ENCODE measurements at regions not wholly inside any gene's neighbourhood (a gene's known extent, or its start where the extent isn't known, plus 50 kb on each side); places are given as distances from the start of the nearest gene placed in this dataset.

DNA sequence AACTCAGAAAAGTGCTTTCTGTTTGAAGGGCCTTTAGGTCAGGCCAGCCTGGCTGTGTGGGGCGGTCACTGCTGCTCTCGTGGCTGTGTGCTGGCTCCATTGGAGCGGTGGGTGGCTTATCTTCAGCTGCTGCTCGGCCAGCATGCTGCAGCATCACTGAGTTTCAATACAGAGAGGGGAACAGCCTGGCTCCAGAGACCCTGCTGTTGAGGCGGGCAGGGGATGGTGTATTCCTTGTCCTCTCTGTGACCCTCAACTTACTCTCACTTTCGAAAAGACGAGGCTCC is 248.5 kb upstream of the ONECUT1 start:
- in situ Hi-C loops (cut with MboI; ENCODE audit: low sequenced_read_pairs, unreplicated experiment), result no loop called here
- TF ChIP-seq, protein P1, sequence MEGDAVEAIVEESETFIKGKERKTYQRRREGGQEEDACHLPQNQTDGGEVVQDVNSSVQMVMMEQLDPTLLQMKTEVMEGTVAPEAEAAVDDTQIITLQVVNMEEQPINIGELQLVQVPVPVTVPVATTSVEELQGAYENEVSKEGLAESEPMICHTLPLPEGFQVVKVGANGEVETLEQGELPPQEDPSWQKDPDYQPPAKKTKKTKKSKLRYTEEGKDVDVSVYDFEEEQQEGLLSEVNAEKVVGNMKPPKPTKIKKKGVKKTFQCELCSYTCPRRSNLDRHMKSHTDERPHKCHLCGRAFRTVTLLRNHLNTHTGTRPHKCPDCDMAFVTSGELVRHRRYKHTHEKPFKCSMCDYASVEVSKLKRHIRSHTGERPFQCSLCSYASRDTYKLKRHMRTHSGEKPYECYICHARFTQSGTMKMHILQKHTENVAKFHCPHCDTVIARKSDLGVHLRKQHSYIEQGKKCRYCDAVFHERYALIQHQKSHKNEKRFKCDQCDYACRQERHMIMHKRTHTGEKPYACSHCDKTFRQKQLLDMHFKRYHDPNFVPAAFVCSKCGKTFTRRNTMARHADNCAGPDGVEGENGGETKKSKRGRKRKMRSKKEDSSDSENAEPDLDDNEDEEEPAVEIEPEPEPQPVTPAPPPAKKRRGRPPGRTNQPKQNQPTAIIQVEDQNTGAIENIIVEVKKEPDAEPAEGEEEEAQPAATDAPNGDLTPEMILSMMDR (IDR thresholded peaks at IDR 0.05; ENCODE audit: borderline replicate concordance, control extremely low read depth, extremely low read depth, insufficient read depth, missing control alignments), result no peak
- DNase-seq (ENCODE audit: low spot score), result no peak

DNA sequence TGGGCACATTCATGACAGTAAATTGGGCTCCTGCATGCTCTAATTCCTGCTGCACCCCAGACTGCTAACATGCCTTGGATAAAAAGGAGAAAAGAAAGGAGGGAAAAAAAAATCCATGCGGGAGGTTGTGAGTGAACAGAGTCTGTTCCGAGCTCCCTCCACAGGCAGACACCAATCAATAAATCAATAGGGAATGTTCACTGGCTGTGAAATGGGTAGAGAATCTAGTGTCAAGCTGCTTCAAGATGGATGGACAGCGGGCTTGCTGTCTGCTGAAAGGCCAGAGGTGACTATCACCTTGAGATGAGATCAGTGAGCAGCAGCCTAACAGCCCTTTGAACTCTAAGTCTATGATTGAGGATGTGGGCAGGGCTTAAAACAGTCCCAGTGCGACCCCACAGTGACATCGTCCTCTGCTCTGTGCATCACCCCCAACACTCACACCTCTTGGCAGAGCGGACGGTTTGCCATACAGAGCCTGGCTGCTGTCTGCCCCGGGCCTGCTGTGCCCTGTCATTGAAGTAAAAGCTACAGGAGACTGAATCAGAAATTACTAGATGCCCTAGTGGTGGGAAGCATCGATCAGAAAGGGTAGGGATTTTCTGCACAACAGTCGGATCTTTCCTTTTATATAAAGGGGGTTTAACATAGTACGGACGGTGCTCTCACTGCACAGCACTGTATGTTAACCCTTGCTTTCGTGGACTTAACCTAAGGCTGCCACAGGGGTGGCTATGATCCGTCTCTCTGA is 247.9 kb upstream of the ONECUT1 start:
- in situ Hi-C loops (cut with MboI; ENCODE audit: low sequenced_read_pairs, unreplicated experiment), result no loop called here
- TF ChIP-seq, protein P1 (IDR thresholded peaks at IDR 0.05; ENCODE audit: borderline replicate concordance, control extremely low read depth, extremely low read depth, insufficient read depth, missing control alignments), result no peak
- DNase-seq (ENCODE audit: low spot score), result no peak

DNA sequence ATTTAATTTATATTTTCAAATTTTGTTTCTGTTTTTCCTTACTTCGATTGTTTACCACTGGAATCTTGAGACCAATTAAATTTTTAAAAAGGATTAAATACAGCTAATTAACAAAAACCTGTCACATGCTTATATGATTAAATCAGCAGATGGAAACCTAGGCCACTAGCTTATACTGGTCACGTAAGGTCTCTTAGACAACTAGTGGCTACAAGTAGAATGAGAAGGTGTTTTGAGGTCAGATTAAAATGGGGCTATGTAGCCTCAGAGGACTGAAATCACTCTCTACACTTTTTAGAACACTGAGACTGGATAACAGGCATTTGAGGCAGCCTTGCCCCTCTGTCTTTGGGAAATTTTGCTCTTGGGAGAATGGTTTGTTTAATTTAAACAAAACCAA is 246.5 kb upstream of the ONECUT1 start:
- in situ Hi-C loops (cut with MboI; ENCODE audit: low sequenced_read_pairs, unreplicated experiment), result no loop called here
- TF ChIP-seq, protein P1 (IDR thresholded peaks at IDR 0.05; ENCODE audit: borderline replicate concordance, control extremely low read depth, extremely low read depth, insufficient read depth, missing control alignments), result no peak
- DNase-seq (ENCODE audit: low spot score), result no peak

DNA sequence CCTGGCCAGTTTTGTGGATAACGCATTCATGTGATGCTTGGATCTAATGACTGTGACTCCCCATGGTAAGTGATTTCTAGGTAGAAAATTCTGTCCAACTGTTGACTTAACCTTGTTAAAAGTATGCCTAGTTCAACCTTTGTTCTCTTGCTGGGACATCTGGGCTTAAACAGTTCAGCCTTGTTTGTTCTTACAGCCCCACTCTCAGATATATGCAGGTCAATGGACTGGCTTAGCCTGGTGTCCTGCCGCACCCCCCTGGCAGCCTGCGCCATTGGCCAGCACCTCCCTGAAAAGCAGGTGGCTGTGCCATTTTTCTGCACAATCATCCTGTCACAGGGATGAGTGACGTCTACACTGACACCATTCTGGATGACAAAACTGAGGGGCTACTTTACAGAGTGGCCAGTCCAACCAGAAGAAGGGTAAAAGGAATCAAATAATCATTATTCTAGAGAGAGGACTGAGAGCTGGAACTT is 244.7 kb upstream of the ONECUT1 start:
- in situ Hi-C loops (cut with MboI; ENCODE audit: low sequenced_read_pairs, unreplicated experiment), result no loop called here
- DNase-seq (ENCODE audit: low spot score), result no peak
- TF ChIP-seq, protein P1 (IDR thresholded peaks at IDR 0.05; ENCODE audit: borderline replicate concordance, control extremely low read depth, extremely low read depth, insufficient read depth, missing control alignments), result no peak

DNA sequence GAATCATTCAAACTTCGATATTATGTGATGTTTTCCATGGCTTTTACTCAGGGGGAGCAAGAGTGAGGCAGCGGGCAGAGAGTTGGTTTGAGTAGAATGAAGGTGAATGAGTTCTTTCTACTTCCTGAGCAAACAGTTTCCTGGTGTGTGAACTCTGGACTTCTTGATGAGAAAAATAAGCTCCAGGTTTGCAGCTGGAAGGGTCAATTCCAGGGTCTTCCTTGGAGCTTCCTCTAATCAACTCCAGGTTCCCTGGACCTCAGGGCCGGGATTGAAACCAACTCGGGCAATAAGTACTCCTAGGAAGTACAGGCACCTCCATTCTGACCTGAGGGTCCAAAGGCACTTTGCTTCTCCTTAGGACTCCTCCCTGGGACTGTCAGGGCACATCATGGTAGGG is 243.6 kb upstream of the ONECUT1 start:
- DNase-seq (ENCODE audit: low spot score), result no peak
- in situ Hi-C loops (cut with MboI; ENCODE audit: low sequenced_read_pairs, unreplicated experiment), result no loop called here
- TF ChIP-seq, protein P1 (IDR thresholded peaks at IDR 0.05; ENCODE audit: borderline replicate concordance, control extremely low read depth, extremely low read depth, insufficient read depth, missing control alignments), result no peak

DNA sequence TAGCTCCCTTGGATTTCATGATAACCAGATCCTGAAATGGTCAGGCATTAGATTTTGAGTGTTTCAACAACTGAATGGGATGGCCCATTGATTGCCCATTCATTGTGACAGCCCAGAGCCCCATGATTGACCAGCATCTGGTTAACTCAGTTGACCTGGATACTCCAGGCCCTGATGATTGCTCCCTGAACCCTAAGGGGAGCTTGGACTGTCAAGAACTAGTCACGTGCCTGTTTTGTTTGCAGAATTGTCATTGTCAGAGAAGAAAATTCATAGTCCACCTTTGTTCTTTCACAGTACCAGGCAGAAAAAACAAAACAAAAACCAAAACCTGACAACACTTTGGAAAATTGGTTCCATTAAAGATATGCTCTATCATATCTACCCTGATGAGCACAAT is 241.3 kb upstream of the ONECUT1 start:
- no peak for DNase-seq (ENCODE audit: low spot score)
- in situ Hi-C loops (cut with MboI; ENCODE audit: low sequenced_read_pairs, unreplicated experiment), result no loop called here
- TF ChIP-seq, protein P1 (IDR thresholded peaks at IDR 0.05; ENCODE audit: borderline replicate concordance, control extremely low read depth, extremely low read depth, insufficient read depth, missing control alignments), result no peak
